GM21576 (cell line): ENCODE measurements at regions not wholly inside any gene's neighbourhood (a gene's known extent, or its start where the extent isn't known, plus 50 kb on each side); places are given as distances from the start of the nearest gene placed in this dataset.
"Not testable (repeated sequence)": the region's sequence is repeated elsewhere in the genome, so short reads cannot be mapped to it uniquely, and the experiment has no call there.

Source experiments
- ATAC-seq: cut with Tn5 transposase; IDR thresholded peaks from one replicate; pipeline ENCODE4 v1.9.1; 2021; ENCODE audit warnings: mild to moderate bottlenecking, moderate library complexity; ENCODE audit not compliant: unreplicated experiment

DNA sequence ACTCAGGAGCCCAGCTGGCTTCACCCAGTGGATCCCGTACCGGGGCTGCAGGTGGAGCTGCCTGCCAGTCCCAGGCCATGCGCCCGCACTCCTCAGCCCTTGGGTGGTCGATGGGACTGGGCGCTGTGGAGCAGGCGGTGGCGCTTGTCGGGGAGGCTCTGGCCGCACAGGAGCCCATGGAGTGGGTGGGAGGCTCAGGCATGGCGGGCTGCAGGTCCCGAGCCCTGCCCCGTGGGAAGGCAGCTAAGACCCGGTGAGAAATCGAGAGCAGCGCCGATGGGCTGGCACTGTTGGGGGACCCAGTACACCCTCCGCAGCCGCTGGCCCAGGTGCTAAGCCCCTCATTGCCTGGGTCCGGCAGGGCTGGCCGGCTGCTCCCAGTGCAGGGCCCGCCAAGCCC lies 1205.6 kb downstream of the DIAPH3 start:
- ATAC-seq, result not testable (repeated sequence)

GRCh38 chr13:58960888-58961287 lies 1202.8 kb downstream of the DIAPH3 start:
- no peak for ATAC-seq

DNA sequence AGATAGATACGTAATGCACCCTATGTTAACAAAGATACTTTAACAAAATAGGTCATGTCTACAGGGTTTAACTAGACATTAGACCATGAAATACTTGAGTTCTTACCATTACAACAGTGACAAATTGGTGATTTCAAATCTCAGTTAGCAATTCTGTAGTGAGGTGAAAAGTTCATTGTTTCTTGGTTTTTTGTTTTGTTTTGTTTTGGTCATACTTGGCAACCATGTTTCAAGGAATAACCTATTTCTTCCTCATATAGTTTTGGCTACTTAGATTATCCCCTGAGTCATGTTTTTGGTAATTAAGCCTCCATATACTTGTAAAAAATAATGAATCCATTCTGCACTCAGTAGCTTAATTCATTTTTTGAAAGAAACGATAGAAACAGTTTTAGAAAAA lies 1200.4 kb downstream of the DIAPH3 start:
- no peak for ATAC-seq

- ATAC-seq, result no peak
Observed at GRCh38 chr13:58964048-58964447, 1199.7 kb downstream of the DIAPH3 start.

DNA sequence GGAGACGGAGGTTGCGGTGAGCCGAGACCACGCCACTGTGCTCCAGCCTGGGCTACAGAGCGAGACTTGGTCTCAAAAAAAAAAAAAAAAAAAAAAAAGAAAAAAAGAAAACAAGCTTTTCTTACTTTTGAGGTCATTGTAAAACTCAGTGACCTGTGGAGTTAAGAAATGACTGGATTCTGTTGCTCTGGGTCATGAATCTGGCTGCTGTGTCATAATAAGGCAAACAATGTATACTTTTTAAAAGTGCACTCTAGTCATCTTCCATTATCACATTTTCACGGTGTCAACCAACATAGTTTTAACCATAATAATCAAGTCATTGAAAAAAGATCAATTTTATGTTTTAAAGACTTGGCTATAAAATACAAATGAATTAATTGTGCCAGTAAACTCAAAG lies 1186.6 kb downstream of the DIAPH3 start:
- ATAC-seq, result no peak

GRCh38 chr13:58978331-58978730 lies 1185.4 kb downstream of the DIAPH3 start:
- ATAC-seq, result no peak

DNA sequence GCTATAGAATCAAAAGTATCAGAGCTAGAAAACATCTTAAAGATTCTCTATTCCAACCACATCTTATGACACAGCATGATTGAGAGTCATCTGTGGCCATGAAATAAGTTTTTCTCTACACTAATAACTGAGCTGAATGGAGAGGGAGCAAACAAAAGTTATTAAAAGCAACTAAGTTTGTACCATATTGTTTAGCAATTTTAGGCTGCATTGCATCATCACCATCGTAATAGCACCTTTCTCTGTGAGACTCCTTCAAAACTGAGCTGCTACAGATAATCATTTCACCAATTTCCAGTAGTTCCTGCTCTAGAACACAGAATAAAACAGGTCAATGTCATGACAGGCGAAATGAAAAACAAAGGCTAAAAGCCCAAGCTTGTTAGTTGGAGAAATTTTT lies 1183.9 kb downstream of the DIAPH3 start:
- ATAC-seq, result no peak

DNA sequence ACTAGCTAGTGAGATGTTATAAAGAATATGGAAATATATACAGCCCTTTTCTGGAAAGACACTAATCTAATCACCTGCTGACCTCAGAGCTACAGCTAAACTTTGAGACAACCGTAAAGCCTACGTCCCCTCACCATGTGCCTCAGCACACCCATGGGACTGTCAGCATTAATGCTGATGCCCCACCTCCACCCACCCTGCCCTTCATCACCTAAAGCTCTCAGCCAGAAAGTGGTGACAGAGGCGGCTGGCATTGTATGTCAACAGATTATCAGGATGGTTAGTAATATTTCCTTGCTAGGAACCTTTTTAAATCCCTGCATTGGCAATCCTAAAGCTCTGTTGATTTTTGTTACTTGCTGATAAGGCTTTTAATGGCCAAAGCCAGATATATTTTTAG lies 1177.9 kb downstream of the DIAPH3 start:
- ATAC-seq, result no peak

GRCh38 chr13:58989556-58989955 lies 1174.2 kb downstream of the DIAPH3 start:
- no peak for ATAC-seq

DNA sequence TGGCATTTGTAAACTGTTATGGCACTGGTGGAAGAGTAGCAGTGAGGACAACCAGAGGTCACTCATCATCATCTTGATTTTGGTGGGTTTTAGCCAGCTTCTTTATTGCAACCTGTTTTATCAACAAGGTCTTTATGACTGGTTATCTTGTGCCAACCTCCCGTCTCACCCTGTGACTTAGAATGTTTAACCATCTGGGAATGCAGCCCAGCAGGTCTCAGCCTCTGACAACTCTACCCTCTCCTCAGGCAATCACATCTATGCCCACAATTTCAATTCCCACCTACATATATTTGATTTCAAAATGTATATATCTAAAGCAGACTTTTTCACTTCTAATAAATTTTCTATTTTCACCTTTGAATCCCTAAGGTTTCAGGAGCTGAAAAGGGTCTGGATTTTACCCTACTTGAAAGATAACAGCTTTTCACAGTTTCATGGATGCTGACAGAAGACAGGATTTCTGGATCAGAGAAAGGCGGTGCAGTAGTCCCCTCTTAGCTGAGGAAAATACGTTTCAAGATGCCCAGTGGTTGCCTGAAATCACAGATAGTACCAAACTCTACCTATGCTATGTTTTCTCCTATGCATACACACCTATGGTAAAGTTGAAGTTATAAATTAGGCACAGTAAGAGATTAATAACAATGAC lies 1171.8 kb downstream of the DIAPH3 start:
- ATAC-seq, result no peak

GRCh38 chr13:58992478-58993042 lies 1171.2 kb downstream of the DIAPH3 start:
- no peak for ATAC-seq

DNA sequence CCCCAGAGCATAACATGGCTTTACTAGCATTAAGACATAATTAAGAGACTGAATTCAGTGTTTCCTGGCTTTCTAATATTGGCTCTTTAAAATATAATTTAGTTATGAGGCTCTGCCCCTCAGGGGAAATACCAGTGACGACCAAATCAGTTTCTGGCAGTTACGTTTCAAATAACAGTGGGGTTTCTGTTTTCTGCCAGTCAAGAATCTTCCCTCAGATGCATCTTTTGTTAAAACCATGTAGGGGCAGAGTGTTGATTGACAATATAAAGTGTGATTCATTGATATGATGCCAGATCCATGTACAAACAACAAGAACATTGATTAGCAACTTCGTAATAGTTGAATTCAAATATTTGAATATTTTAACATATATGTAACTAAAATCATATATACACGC lies 1169.7 kb downstream of the DIAPH3 start:
- ATAC-seq, result no peak

GRCh38 chr13:58994777-58995176 lies 1169.0 kb downstream of the DIAPH3 start:
- ATAC-seq, result no peak

DNA sequence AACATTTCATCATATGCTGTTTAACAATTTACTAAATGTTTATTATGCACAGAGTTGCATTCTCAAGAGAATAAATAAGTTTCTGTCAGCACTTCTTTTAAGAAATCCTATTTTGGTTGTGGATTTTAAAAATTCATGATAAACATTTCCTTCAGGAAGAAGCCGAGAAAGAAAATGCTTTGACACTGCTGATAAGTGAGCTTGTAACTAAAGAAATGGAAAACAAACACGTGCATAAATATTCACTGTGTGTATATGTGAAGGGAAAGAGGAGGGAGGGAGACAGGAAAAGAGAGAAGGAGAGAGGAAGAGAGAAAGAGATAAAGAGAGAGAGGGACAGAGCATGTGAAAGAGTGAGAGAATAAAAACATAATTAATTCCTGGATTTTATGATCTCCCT lies 1165.0 kb downstream of the DIAPH3 start:
- ATAC-seq, result no peak

- no peak for ATAC-seq
Observed at GRCh38 chr13:58999851-59000250, 1163.9 kb downstream of the DIAPH3 start.

GRCh38 chr13:59000770-59001169 lies 1163.0 kb downstream of the DIAPH3 start:
- no peak for ATAC-seq

GRCh38 chr13:59012731-59013130 lies 1151.0 kb downstream of the DIAPH3 start:
- ATAC-seq, result no peak

DNA sequence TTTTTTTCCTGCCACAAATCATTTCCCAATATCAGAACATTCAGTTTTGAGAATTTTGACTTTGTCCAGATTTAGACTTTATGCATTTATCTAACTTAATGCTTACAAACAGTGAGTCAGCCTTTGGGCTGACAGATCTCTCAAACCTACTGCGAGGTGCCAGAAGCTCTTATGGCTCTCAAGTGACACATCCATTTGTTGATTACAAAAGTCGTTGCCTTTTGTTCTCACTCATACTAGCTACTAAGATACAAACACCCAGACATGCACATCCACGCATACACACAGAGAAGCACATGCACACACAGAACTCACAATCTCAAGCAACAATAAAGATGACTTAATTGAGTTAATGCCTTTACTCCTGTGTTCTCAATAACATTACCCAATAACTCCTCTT lies 1147.5 kb downstream of the DIAPH3 start:
- no peak for ATAC-seq

- ATAC-seq, result no peak
Observed at GRCh38 chr13:59024434-59024833, 1139.3 kb downstream of the DIAPH3 start.

DNA sequence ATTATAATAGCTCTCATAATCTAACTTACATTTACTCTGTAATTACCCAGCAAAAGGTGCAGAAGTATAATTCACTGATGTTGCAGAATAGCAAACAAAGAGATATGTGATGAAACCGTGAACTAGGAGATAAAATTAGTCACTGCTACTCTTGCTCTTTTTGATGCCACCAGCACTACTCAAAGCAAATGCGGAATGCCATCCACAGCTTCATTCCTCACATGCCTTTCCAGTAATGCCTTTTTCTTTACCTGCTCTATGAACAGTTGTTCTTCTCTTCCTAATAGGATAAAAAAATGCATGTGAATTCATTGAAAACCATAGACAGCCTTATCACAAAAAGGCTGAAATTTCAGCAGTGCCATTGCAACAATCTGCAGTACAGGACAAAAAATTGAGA lies 1129.5 kb downstream of the DIAPH3 start:
- no peak for ATAC-seq

- ATAC-seq, result no peak
Observed at GRCh38 chr13:59038824-59039223, 1124.9 kb downstream of the DIAPH3 start.

- ATAC-seq, result no peak
Observed at GRCh38 chr13:59043016-59043415, 1120.7 kb downstream of the DIAPH3 start.

GRCh38 chr13:59047546-59047945 lies 1116.2 kb downstream of the DIAPH3 start:
- ATAC-seq, result no peak
